Loucy (cell line): ENCODE measurements at regions not wholly inside any gene's neighbourhood (a gene's known extent, or its start where the extent isn't known, plus 50 kb on each side); places are given as distances from the start of the nearest gene placed in this dataset.

Experiments
- CTCF ChIP-seq: fragments of 200-600 bp; sonication (generic); conservative IDR thresholded peaks from 2 replicates; pipeline ENCODE4 v1.5.1; 2014; ENCODE audit warnings: mild to moderate bottlenecking, antibody characterized with exemption, low read length
- EZH2phosphoT487 ChIP-seq: fragments of 200-600 bp; IDR thresholded peaks from 2 replicates; pipeline ENCODE4 v1.6.1; 2018; ENCODE audit warnings: antibody characterized with exemption, mild to moderate bottlenecking, moderate library complexity, borderline replicate concordance

GRCh38 chr19:34852669-34853068, 74.0 kb upstream of the ZNF30 start:
- no peak for TF ChIP-seq CTCF
- TF ChIP-seq EZH2phosphoT487: no peak
